ENCODE measurements at regions not wholly inside any gene's neighbourhood (a gene's known extent, or its start where the extent isn't known, plus 50 kb on each side); places are given as distances from the start of the nearest gene placed in this dataset.

DNA sequence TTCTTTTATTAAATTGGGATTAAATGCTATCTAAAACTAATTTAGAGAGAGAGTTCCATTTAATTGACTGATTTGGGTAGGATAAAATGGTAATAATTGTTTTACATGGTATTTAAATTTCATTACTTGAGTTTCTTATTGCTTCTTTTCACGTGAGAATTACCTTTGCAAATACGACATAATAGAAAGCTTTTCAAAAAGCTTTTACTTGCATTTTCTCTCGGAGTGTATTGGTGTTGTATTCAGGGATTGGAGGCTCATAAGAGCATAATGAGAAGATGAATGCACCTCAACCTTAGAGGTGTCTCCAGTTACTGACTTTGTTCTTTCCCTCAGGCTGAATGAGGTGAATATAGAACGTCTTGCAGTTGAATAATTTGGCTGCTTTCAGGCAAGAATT is 67.4 kb upstream of the CPHXL start:
- CTCF ChIA-PET = no interaction called here
- no peak for DNase-seq (ENCODE audit: extremely low spot score)
- POLR2A ChIA-PET = no interaction called here
- TF ChIP-seq FOXM1 (IDR thresholded peaks at IDR 0.05; ENCODE audit: borderline replicate concordance) (no peak), SP1 (IDR thresholded peaks at IDR 0.05) (no peak), TARDBP (IDR thresholded peaks at IDR 0.05) (no peak), FOXK2 (IDR thresholded peaks at IDR 0.05) (no peak), L3MBTL2 (conservative IDR thresholded peaks at IDR 0.05) (no peak), PKNOX1 (IDR thresholded peaks at IDR 0.05) (no peak), FOXA1 (IDR thresholded peaks at IDR 0.05) (no peak), ARNT (IDR thresholded peaks at IDR 0.05) (no peak)

- TF ChIP-seq TARDBP (IDR thresholded peaks at IDR 0.05) (no peak), FOXA1 (IDR thresholded peaks at IDR 0.05) (no peak), ELF4 (IDR thresholded peaks at IDR 0.05) (no peak), FOXM1 (IDR thresholded peaks at IDR 0.05; ENCODE audit: borderline replicate concordance) (no peak), FOXK2 (IDR thresholded peaks at IDR 0.05) (no peak), HDGF (IDR thresholded peaks at IDR 0.05; ENCODE audit: borderline replicate concordance) (no peak), NFRKB (IDR thresholded peaks at IDR 0.05) (no peak)
- no peak for DNase-seq (ENCODE audit: extremely low spot score)
- ChIA-PET POLR2A (no interaction called here), CTCF (no interaction called here)
Observed at GRCh38 chr16:75794426-75794825, 68.1 kb upstream of the CPHXL start.

GRCh38 chr16:75798714-75799113 is 72.4 kb upstream of the CPHXL start:
- no peak for DNase-seq (ENCODE audit: extremely low spot score)
- CTCF ChIA-PET = no interaction called here
- POLR2A ChIA-PET = no interaction called here
- TF ChIP-seq CTBP1 (IDR thresholded peaks at IDR 0.05; ENCODE audit: borderline replicate concordance) (no peak), TARDBP (IDR thresholded peaks at IDR 0.05) (no peak), ZNF384 (IDR thresholded peaks at IDR 0.05) (no peak), FOXK2 (IDR thresholded peaks at IDR 0.05) (no peak)

GRCh38 chr16:75801307-75801706 is 75.0 kb upstream of the CPHXL start:
- TF ChIP-seq L3MBTL2 (conservative IDR thresholded peaks at IDR 0.05) (no peak), ELF4 (IDR thresholded peaks at IDR 0.05) (no peak), NFRKB (IDR thresholded peaks at IDR 0.05) (no peak), PKNOX1 (IDR thresholded peaks at IDR 0.05) (no peak), TARDBP (IDR thresholded peaks at IDR 0.05) (no peak), FOXK2 (IDR thresholded peaks at IDR 0.05) (no peak), SP1 (IDR thresholded peaks at IDR 0.05) (no peak)
- ChIA-PET CTCF (interaction anchor here (0.6 kb wide), 1 partner anchor 193 kb away, joined by 3 read pairs; no protein-coding TSS in a partner anchor), POLR2A (no interaction called here)
- no peak for DNase-seq (ENCODE audit: extremely low spot score)

- ChIA-PET POLR2A (no interaction called here), CTCF (no interaction called here)
- TF ChIP-seq ZNF384 (IDR thresholded peaks at IDR 0.05) = no peak
- no peak for TF ChIP-seq HDGF (IDR thresholded peaks at IDR 0.05; ENCODE audit: borderline replicate concordance)
- TF ChIP-seq CTBP1 (IDR thresholded peaks at IDR 0.05; ENCODE audit: borderline replicate concordance) = no peak
- TF ChIP-seq BHLHE40 (IDR thresholded peaks at IDR 0.05; ENCODE audit: borderline replicate concordance) = no peak
- no peak for TF ChIP-seq FOXA1 (IDR thresholded peaks at IDR 0.05)
- DNase-seq (ENCODE audit: extremely low spot score) = no peak
Observed at GRCh38 chr16:75803753-75804152, 77.5 kb upstream of the CPHXL start.

GRCh38 chr16:75804368-75804767 is 78.1 kb upstream of the CPHXL start:
- ChIA-PET POLR2A (no interaction called here), CTCF (no interaction called here)
- no peak for TF ChIP-seq NFRKB (IDR thresholded peaks at IDR 0.05)
- no peak for DNase-seq (ENCODE audit: extremely low spot score)

- CTCF ChIA-PET = interaction anchor here (1.1 kb wide), 1 partner anchor 15 kb away, joined by 3 read pairs; no protein-coding TSS in a partner anchor
- POLR2A ChIA-PET = no interaction called here
Observed at GRCh38 chr16:75805946-75806345, 79.7 kb upstream of the CPHXL start.

More at GRCh38 chr16:75805946-75806345, 79.7 kb upstream of the CPHXL start:
- TF ChIP-seq BHLHE40 (IDR thresholded peaks at IDR 0.05; ENCODE audit: borderline replicate concordance) (no peak), ARNT (IDR thresholded peaks at IDR 0.05) (no peak), FOXK2 (IDR thresholded peaks at IDR 0.05) (no peak), SP1 (IDR thresholded peaks at IDR 0.05) (no peak), HDGF (IDR thresholded peaks at IDR 0.05; ENCODE audit: borderline replicate concordance) (no peak), CTBP1 (IDR thresholded peaks at IDR 0.05; ENCODE audit: borderline replicate concordance) (no peak), L3MBTL2 (conservative IDR thresholded peaks at IDR 0.05) (no peak), PKNOX1 (IDR thresholded peaks at IDR 0.05) (no peak), ELF4 (IDR thresholded peaks at IDR 0.05) (no peak), LEF1 (IDR thresholded peaks at IDR 0.05; ENCODE audit: borderline replicate concordance) (no peak), FOXA1 (IDR thresholded peaks at IDR 0.05) (no peak), FOXM1 (IDR thresholded peaks at IDR 0.05; ENCODE audit: borderline replicate concordance) (no peak), TARDBP (IDR thresholded peaks at IDR 0.05) (no peak), SUZ12 (IDR thresholded peaks at IDR 0.05) (no peak), NFRKB (IDR thresholded peaks at IDR 0.05) (no peak), ZNF384 (IDR thresholded peaks at IDR 0.05) (no peak)
- DNase-seq (ENCODE audit: extremely low spot score) = no peak

All from HEK293T (cell line).